HUES48 (cell line): ENCODE measurements at regions not wholly inside any gene's neighbourhood (a gene's known extent, or its start where the extent isn't known, plus 50 kb on each side); places are given as distances from the start of the nearest gene placed in this dataset.
"Not testable (repeated sequence)": the region's sequence is repeated elsewhere in the genome, so short reads cannot be mapped to it uniquely, and the experiment has no call there.

Experiments used
- H3K27ac ChIP-seq: one replicate; pipeline ENCODE4 v1.7.0; 2013; ENCODE audit warnings: low read depth, low read length, inconsistent platforms
- H3K27me3 ChIP-seq: 2 replicates; pipeline ENCODE4 v1.6.1; 2013; ENCODE audit warnings: mild to moderate bottlenecking, low read length; ENCODE audit not compliant: control insufficient read depth, insufficient read depth
- H3K36me3 ChIP-seq: 2 replicates; pipeline ENCODE4 v1.6.1; 2013; ENCODE audit warnings: low read length; ENCODE audit not compliant: control insufficient read depth, insufficient read depth
- H3K4me1 ChIP-seq: 2 replicates; pipeline ENCODE4 v1.6.1; 2013; ENCODE audit warnings: mild to moderate bottlenecking, low read length; ENCODE audit not compliant: control insufficient read depth, insufficient read depth
- H3K4me3 ChIP-seq: 2 replicates; pipeline ENCODE4 v1.5.1; 2013; ENCODE audit warnings: mild to moderate bottlenecking, low read depth, low read length
- H3K9ac ChIP-seq: 2 replicates; pipeline ENCODE4 v1.6.1; 2013; ENCODE audit warnings: mild to moderate bottlenecking, low read depth, low read length, moderate library complexity
- H3K9me3 ChIP-seq: 2 replicates; pipeline ENCODE4 v1.6.1; 2013; ENCODE audit warnings: low read length; ENCODE audit not compliant: control insufficient read depth, insufficient read depth

GRCh38 chr14:19095167-19095566, 127.9 kb downstream of the POTEM start:
- not testable (repeated sequence) for H3K9ac ChIP-seq, H3K4me3 ChIP-seq, H3K27ac ChIP-seq, H3K27me3 ChIP-seq, H3K4me1 ChIP-seq, H3K36me3 ChIP-seq
- H3K9me3 ChIP-seq = peaks cover 18% of the 10 kb centered on the region

- H3K4me3 ChIP-seq, H3K36me3 ChIP-seq, H3K27ac ChIP-seq, H3K9ac ChIP-seq, H3K27me3 ChIP-seq, H3K4me1 ChIP-seq: not testable (repeated sequence)
- peaks cover 20% of the 10 kb centered on the region for H3K9me3 ChIP-seq
These were observed 129.2 kb downstream of the POTEM start for GRCh38 chr14:19096467-19096866.

- H3K4me3 ChIP-seq, H3K27me3 ChIP-seq, H3K36me3 ChIP-seq, H3K27ac ChIP-seq, H3K4me1 ChIP-seq, H3K9ac ChIP-seq: not testable (repeated sequence)
- H3K9me3 ChIP-seq = peaks cover 21% of the 10 kb centered on the region
These were observed 129.6 kb downstream of the POTEM start for GRCh38 chr14:19096876-19097275.

- H3K27me3 ChIP-seq, H3K27ac ChIP-seq, H3K4me1 ChIP-seq, H3K36me3 ChIP-seq, H3K9ac ChIP-seq, H3K4me3 ChIP-seq: not testable (repeated sequence)
- H3K9me3 ChIP-seq = peaks cover 21% of the 10 kb centered on the region
These were observed 130.1 kb downstream of the POTEM start for GRCh38 chr14:19097306-19097705.

GRCh38 chr14:19097750-19098149, 130.5 kb downstream of the POTEM start:
- not testable (repeated sequence) for H3K9ac ChIP-seq, H3K27ac ChIP-seq, H3K36me3 ChIP-seq, H3K4me3 ChIP-seq, H3K4me1 ChIP-seq, H3K27me3 ChIP-seq
- peaks cover 21% of the 10 kb centered on the region for H3K9me3 ChIP-seq

GRCh38 chr14:19098230-19098629, 131.0 kb downstream of the POTEM start:
- H3K4me1 ChIP-seq, H3K4me3 ChIP-seq, H3K36me3 ChIP-seq, H3K27me3 ChIP-seq, H3K27ac ChIP-seq, H3K9ac ChIP-seq: not testable (repeated sequence)
- peaks cover 21% of the 10 kb centered on the region for H3K9me3 ChIP-seq

GRCh38 chr14:19098732-19099131, 131.5 kb downstream of the POTEM start:
- H3K27ac ChIP-seq, H3K4me3 ChIP-seq, H3K27me3 ChIP-seq, H3K4me1 ChIP-seq, H3K36me3 ChIP-seq, H3K9ac ChIP-seq: not testable (repeated sequence)
- H3K9me3 ChIP-seq = peaks cover 21% of the 10 kb centered on the region

GRCh38 chr14:19099336-19099735, 132.1 kb downstream of the POTEM start:
- not testable (repeated sequence) for H3K4me3 ChIP-seq, H3K27ac ChIP-seq, H3K36me3 ChIP-seq, H3K4me1 ChIP-seq, H3K27me3 ChIP-seq, H3K9ac ChIP-seq
- H3K9me3 ChIP-seq = peaks cover 21% of the 10 kb centered on the region

- H3K9ac ChIP-seq, H3K27me3 ChIP-seq, H3K27ac ChIP-seq, H3K36me3 ChIP-seq, H3K4me1 ChIP-seq, H3K4me3 ChIP-seq: not testable (repeated sequence)
- H3K9me3 ChIP-seq = peaks cover 21% of the 10 kb centered on the region
These were observed 132.7 kb downstream of the POTEM start for GRCh38 chr14:19099939-19100338.

GRCh38 chr14:19105551-19105950, 138.3 kb downstream of the POTEM start:
- H3K27me3 ChIP-seq, H3K9me3 ChIP-seq, H3K4me3 ChIP-seq, H3K27ac ChIP-seq, H3K36me3 ChIP-seq, H3K9ac ChIP-seq, H3K4me1 ChIP-seq: not testable (repeated sequence)

GRCh38 chr14:19109887-19110286, 142.7 kb downstream of the POTEM start:
- not testable (repeated sequence) for H3K9me3 ChIP-seq

GRCh38 chr14:19120383-19120782, 153.1 kb downstream of the POTEM start:
- not testable (repeated sequence) for H3K9ac ChIP-seq, H3K4me1 ChIP-seq, H3K27ac ChIP-seq, H3K27me3 ChIP-seq, H3K36me3 ChIP-seq, H3K4me3 ChIP-seq
- peaks cover 11% of the 10 kb centered on the region for H3K9me3 ChIP-seq

More at GRCh38 chr14:19109887-19110286, 142.7 kb downstream of the POTEM start:
- H3K4me3 ChIP-seq, H3K4me1 ChIP-seq, H3K27me3 ChIP-seq, H3K36me3 ChIP-seq, H3K27ac ChIP-seq, H3K9ac ChIP-seq: not testable (repeated sequence)
